ENCODE measurements at regions not wholly inside any gene's neighbourhood (a gene's known extent, or its start where the extent isn't known, plus 50 kb on each side); places are given as distances from the start of the nearest gene placed in this dataset.

DNA sequence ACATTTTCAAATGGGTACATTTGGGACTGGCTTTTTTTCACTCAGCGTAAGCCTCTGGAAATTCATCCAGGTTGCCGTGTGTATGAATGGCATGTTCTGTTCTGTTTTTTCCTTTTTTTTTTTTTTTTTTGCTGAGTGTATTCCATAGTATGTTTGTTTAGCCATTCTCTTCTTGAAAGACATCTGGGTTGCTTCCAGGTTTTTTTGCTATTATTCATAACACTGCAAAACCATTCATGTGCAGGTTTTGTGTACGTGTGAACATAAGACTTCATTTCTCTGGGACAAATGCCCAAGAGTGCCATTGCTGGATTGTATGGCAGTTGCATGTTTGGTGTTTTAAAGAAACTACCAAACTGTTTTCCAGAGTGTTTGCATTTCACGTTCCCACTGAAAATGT, 335.9 kb upstream of the TNRC6C start:
- TF ChIP-seq CTCF (IDR thresholded peaks at IDR 0.05; ENCODE audit: insufficient read depth, low read length, poor library complexity, severe bottlenecking) (no peak), EZH2phosphoT487 (conservative IDR thresholded peaks at IDR 0.05; ENCODE audit: low read length) (no peak)
